H1 (cell line): ENCODE measurements at regions not wholly inside any gene's neighbourhood (a gene's known extent, or its start where the extent isn't known, plus 50 kb on each side); places are given as distances from the start of the nearest gene placed in this dataset.

Source experiments
- CTCF ChIA-PET: fragments of 300-600 bp; sonication (Branson Sonifier 250); formaldehyde crosslinking; loops from one replicate; lab custom pipeline; 2021; ENCODE audit not compliant: partially characterized antibody; lab: Charles Lee
- POLR2A ChIA-PET: fragments of 300-600 bp; sonication (Branson Sonifier 250); formaldehyde crosslinking; loops from one replicate; lab custom pipeline; 2021; ENCODE audit warnings: inconsistent platforms; ENCODE audit not compliant: partially characterized antibody; lab: Charles Lee
- DNase-seq, 2 experiments: peaks; one replicate each; pipeline versions ENCODE4 v3.0.0 to v3.0.0-alpha.2; 2010 to 2022; ENCODE audit warnings: low spot score in 2 of 2, low read depth in 1 of 2, mixed read lengths in 1 of 2
- FAIRE-seq: peaks from 2 replicates; lab custom pipeline; 2011; peaks lifted over from hg19 to GRCh38; lab: Jason Lieb, UNC
- H2AFZ ChIP-seq: 2 replicates; pipeline ENCODE4 v1.8.1; 2012; ENCODE audit warnings: low read length, inconsistent platforms
- H2AK5ac ChIP-seq: 2 replicates; pipeline ENCODE4 v1.6.1; 2013; ENCODE audit warnings: low read depth, low read length
- H2BK120ac ChIP-seq: replicated peaks from 2 replicates; pipeline ENCODE3; 2013; ENCODE audit warnings: low read depth, low read length, inconsistent platforms
- H2BK12ac ChIP-seq: 2 replicates; pipeline ENCODE4 v1.6.1; 2013; ENCODE audit warnings: low read depth, low read length
- H2BK15ac ChIP-seq: 2 replicates; pipeline ENCODE4 v1.6.1; 2013; ENCODE audit warnings: low read length
- H2BK20ac ChIP-seq: 2 replicates; pipeline ENCODE4 v1.6.1; 2013; ENCODE audit warnings: low read length
- H2BK5ac ChIP-seq: 2 replicates; pipeline ENCODE4 v1.6.1; 2013; ENCODE audit warnings: low read depth, low read length
- H3K14ac ChIP-seq: 2 replicates; pipeline ENCODE4 v1.6.1; 2013; ENCODE audit warnings: inconsistent platforms; ENCODE audit not compliant: insufficient read length
- H3K18ac ChIP-seq: 2 replicates; pipeline ENCODE4 v1.6.1; 2013; ENCODE audit warnings: low read length; ENCODE audit errors: extremely low read depth
- H3K23ac ChIP-seq: 2 replicates; pipeline ENCODE4 v1.6.1; 2013; ENCODE audit warnings: inconsistent platforms; ENCODE audit not compliant: insufficient read length
- H3K23me2 ChIP-seq: 2 replicates; pipeline ENCODE4 v1.6.1; 2013; ENCODE audit warnings: low read depth, low read length
- H3K27ac ChIP-seq: 2 replicates; pipeline ENCODE4 v1.6.1; 2011; ENCODE audit warnings: low read depth, low read length, inconsistent platforms
- H3K27me3 ChIP-seq, 4 experiments: replicated peaks in 1 of 4; 1 replicate in 1 of 4; 2 replicates in 3 of 4; pipeline versions ENCODE4 v1.6.1 to v1.8.1; 2011 to 2013; ENCODE audit warnings: low read length in 3 of 4, mild to moderate bottlenecking in 3 of 4, inconsistent platforms in 2 of 4, mixed read lengths in 2 of 4, moderate library complexity in 1 of 4; ENCODE audit not compliant: control insufficient read depth in 3 of 4, insufficient read depth in 3 of 4; ENCODE audit errors: extremely low read depth in 1 of 4
- H3K36me3 ChIP-seq, 4 experiments: 2 replicates each; pipeline versions ENCODE4 v1.6.1 to v1.8.1; 2011 to 2013; ENCODE audit warnings: mild to moderate bottlenecking in 4 of 4, low read length in 3 of 4, moderate library complexity in 2 of 4, control low read depth in 1 of 4, inconsistent platforms in 1 of 4; ENCODE audit not compliant: insufficient read depth in 4 of 4, control insufficient read depth in 2 of 4
- H3K4ac ChIP-seq: replicated peaks from 2 replicates; pipeline ENCODE3; 2013; ENCODE audit warnings: low read length, low read depth, mixed read lengths, inconsistent platforms; ENCODE audit not compliant: insufficient read length
- H3K4me1 ChIP-seq, 4 experiments: replicated peaks in 1 of 4; 1 replicate in 1 of 4; 2 replicates in 3 of 4; pipeline versions ENCODE4 v1.6.1 to v1.8.1; 2011 to 2013; ENCODE audit warnings: low read length in 3 of 4, inconsistent platforms in 2 of 4, mixed read lengths in 1 of 4; ENCODE audit not compliant: insufficient read depth in 4 of 4, control insufficient read depth in 3 of 4
- H3K4me2 ChIP-seq, 2 experiments: 2 replicates each; pipeline versions ENCODE4 v1.6.1 to v1.8.1; 2011 to 2013; ENCODE audit warnings: low read depth in 2 of 2, low read length in 2 of 2, control low read depth in 1 of 2, inconsistent platforms in 1 of 2, mild to moderate bottlenecking in 1 of 2; ENCODE audit not compliant: insufficient read depth in 1 of 2
- H3K4me3 ChIP-seq, 4 experiments: fragments of 200-600, 300-600 bp in 1 of 4; sonication (generic), shearing (Covaris generic), sonication (Bioruptor Twin) in 1 of 4; 2 replicates each; pipeline versions ENCODE4 v1.5.1 to v1.8.1; 2011 to 2016; ENCODE audit warnings: low read length in 4 of 4, low read depth in 3 of 4, control low read depth in 2 of 4, inconsistent platforms in 2 of 4, mild to moderate bottlenecking in 2 of 4, mixed read lengths in 1 of 4, moderate library complexity in 1 of 4; ENCODE audit not compliant: insufficient read depth in 2 of 4; ENCODE audit errors: extremely low read depth in 1 of 4
- H3K56ac ChIP-seq: replicated peaks from 2 replicates; pipeline ENCODE3; 2013; ENCODE audit warnings: low read depth, mild to moderate bottlenecking, mixed read lengths, low read length, inconsistent platforms; ENCODE audit not compliant: insufficient read length
- H3K79me1 ChIP-seq: 2 replicates; pipeline ENCODE4 v1.6.1; 2013; ENCODE audit warnings: low read depth, low read length, control low read depth
- H3K79me2 ChIP-seq, 2 experiments: 2 replicates each; pipeline versions ENCODE4 v1.6.1 to v1.8.1; 2012 to 2013; ENCODE audit warnings: low read length in 2 of 2, mild to moderate bottlenecking in 2 of 2, inconsistent platforms in 1 of 2; ENCODE audit not compliant: insufficient read depth in 2 of 2, control insufficient read depth in 1 of 2
- H3K9ac ChIP-seq, 4 experiments: replicated peaks in 1 of 4; 1 replicate in 1 of 4; 2 replicates in 3 of 4; pipeline versions ENCODE4 v1.6.1 to v1.8.1; 2011 to 2013; ENCODE audit warnings: low read depth in 3 of 4, low read length in 3 of 4, control low read depth in 2 of 4, mild to moderate bottlenecking in 2 of 4, moderate library complexity in 2 of 4, inconsistent platforms in 1 of 4; ENCODE audit errors: extremely low read depth in 1 of 4
- H3K9me3 ChIP-seq, 2 experiments: 2 replicates each; pipeline versions ENCODE4 v1.6.1 to v1.8.1; 2012 to 2013; ENCODE audit warnings: mild to moderate bottlenecking in 2 of 2, moderate library complexity in 2 of 2, control low read depth in 1 of 2, inconsistent platforms in 1 of 2, low read depth in 1 of 2, low read length in 1 of 2, mixed read lengths in 1 of 2; ENCODE audit not compliant: insufficient read depth in 2 of 2
- H4K20me1 ChIP-seq, 2 experiments: replicated peaks in 1 of 2; 2 replicates each; pipeline versions ENCODE3 to v1.8.1; 2011 to 2013; ENCODE audit warnings: inconsistent platforms in 2 of 2, low read length in 2 of 2, mild to moderate bottlenecking in 1 of 2; ENCODE audit not compliant: insufficient read depth in 2 of 2, control insufficient read depth in 1 of 2
- H4K5ac ChIP-seq: 2 replicates; pipeline ENCODE4 v1.6.1; 2013; ENCODE audit warnings: low read length, low read depth, mixed read lengths, inconsistent platforms; ENCODE audit not compliant: insufficient read length
- H4K8ac ChIP-seq: 2 replicates; pipeline ENCODE4 v1.8.0; 2013; ENCODE audit warnings: mild to moderate bottlenecking, moderate library complexity, low read length, inconsistent platforms; ENCODE audit not compliant: insufficient read depth; ENCODE audit errors: extremely low read depth
- H4K91ac ChIP-seq: replicated peaks from 2 replicates; pipeline ENCODE3; 2013; ENCODE audit warnings: low read length, mixed read lengths, inconsistent platforms; ENCODE audit not compliant: insufficient read length
- YY1 ChIP-seq: IDR thresholded peaks from 2 replicates; pipeline ENCODE4 v1.6.1; 2011; ENCODE audit warnings: low read depth, mild to moderate bottlenecking, low read length
- WGBS, 2 experiments: shearing (Covaris generic) in 1 of 2; methylation state at CpG; one replicate each; pipeline versions ENCODE4 v1.1.6 to v1.1.7; 2013 to 2015; ENCODE audit warnings: low lambda C conversion rate in 2 of 2, mixed read lengths in 2 of 2, inconsistent platforms in 1 of 2, low coverage in 1 of 2, missing lambda C conversion rate in 1 of 2; ENCODE audit not compliant: insufficient replicate concordance in 2 of 2, insufficient coverage in 1 of 2, insufficient read length in 1 of 2; ENCODE audit errors: extremely low coverage in 1 of 2, missing lambda C conversion rate in 1 of 2; 5-methylcytosine and 5-hydroxymethylcytosine counted together
- TF ChIP-seq, protein P1 (sequence below): IDR thresholded peaks from 2 replicates; pipeline ENCODE4 v1.6.1; 2012; ENCODE audit warnings: low read length, inconsistent platforms

DNA sequence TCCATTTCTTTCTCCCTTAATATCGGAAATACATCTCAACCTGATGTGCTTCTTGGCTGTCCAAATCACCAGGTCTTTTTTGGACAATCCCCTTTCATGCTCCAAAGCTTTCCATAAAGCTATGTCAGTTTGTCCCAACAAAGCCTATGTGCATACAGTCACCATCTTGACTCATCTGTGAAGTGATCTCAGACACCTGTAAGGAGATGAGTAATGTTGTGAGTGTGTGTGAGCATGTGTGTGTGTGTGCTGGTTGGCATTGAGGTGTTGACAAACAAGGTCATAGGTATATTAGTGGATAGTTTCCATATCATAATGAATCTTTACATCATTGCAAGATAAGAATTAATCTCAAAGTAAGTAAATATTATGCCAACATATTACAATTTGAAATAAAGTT, 1243.3 kb upstream of the SEL1L start:
- Histone ChIP-seq H2BK15ac (no peak overlapping the region), H2BK12ac (no peak overlapping the region), H3K27ac (no peak overlapping the region), H3K4ac (no peak overlapping the region), H3K79me1 (no peaks in the 10 kb centered on the region), H3K4me3 (no peak overlapping the region), H3K56ac (no peak overlapping the region), H2AFZ (no peak overlapping the region), H2AK5ac (no peak overlapping the region), H4K20me1 (no peaks in the 10 kb centered on the region), H2BK120ac (no peak overlapping the region), H3K18ac (no peak overlapping the region), H4K91ac (no peak overlapping the region), H3K9ac (no peak overlapping the region), H3K4me2 (no peak overlapping the region), H3K4me1 (no peaks in the 10 kb centered on the region), H3K9me3 (no peaks in the 10 kb centered on the region), H2BK5ac (no peak overlapping the region), H3K23me2 (no peaks in the 10 kb centered on the region), H4K8ac (no peak overlapping the region), H3K36me3 (no peaks in the 10 kb centered on the region), H4K5ac (no peak overlapping the region), H3K79me2 (no peaks in the 10 kb centered on the region), H3K27me3 (no peaks in the 10 kb centered on the region), H3K14ac (no peak overlapping the region), H2BK20ac (no peak overlapping the region), H3K23ac (no peak overlapping the region)
- ChIA-PET CTCF (no interaction called here), POLR2A (no interaction called here)
- DNase-seq (no peak), FAIRE-seq (no peak)
- WGBS, 2 experiments, result 94% methylated on average over 1 of the region's 1 CpG; no CpG with 5 or more reads in 1 of the 2 experiments
- TF ChIP-seq, protein P1, sequence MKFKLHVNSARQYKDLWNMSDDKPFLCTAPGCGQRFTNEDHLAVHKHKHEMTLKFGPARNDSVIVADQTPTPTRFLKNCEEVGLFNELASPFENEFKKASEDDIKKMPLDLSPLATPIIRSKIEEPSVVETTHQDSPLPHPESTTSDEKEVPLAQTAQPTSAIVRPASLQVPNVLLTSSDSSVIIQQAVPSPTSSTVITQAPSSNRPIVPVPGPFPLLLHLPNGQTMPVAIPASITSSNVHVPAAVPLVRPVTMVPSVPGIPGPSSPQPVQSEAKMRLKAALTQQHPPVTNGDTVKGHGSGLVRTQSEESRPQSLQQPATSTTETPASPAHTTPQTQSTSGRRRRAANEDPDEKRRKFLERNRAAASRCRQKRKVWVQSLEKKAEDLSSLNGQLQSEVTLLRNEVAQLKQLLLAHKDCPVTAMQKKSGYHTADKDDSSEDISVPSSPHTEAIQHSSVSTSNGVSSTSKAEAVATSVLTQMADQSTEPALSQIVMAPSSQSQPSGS, result no peak
- TF ChIP-seq YY1, result no peak
